Panc1 (cell line): ENCODE measurements at regions not wholly inside any gene's neighbourhood (a gene's known extent, or its start where the extent isn't known, plus 50 kb on each side); places are given as distances from the start of the nearest gene placed in this dataset.

Experiments
- CTCF ChIP-seq: fragments of 450-650 bp; IDR thresholded peaks from 2 replicates; pipeline ENCODE4 v1.5.1; 2017; ENCODE audit warnings: mild to moderate bottlenecking
- POLR2AphosphoS5 ChIP-seq: IDR thresholded peaks from 2 replicates; pipeline ENCODE4 v1.6.1; 2012; ENCODE audit warnings: mild to moderate bottlenecking, low read depth, low read length, moderate library complexity
- SIN3A ChIP-seq: IDR thresholded peaks from 2 replicates; pipeline ENCODE4 v1.6.1; 2012; ENCODE audit warnings: low read depth, mild to moderate bottlenecking, low read length, moderate library complexity, borderline replicate concordance; ENCODE audit not compliant: insufficient read depth

GRCh38 chr4:4637710-4638109 lies 95.9 kb upstream of the STX18 start:
- TF ChIP-seq CTCF (no peak), SIN3A (no peak), POLR2AphosphoS5 (no peak)
